Lung (tissue), 11 donors: ENCODE measurements at regions not wholly inside any gene's neighbourhood (a gene's known extent, or its start where the extent isn't known, plus 50 kb on each side); places are given as distances from the start of the nearest gene placed in this dataset.

Experiments
- ATAC-seq: fragments of 200-7000 bp; cut with Tn5 transposase; one replicate; pipeline ENCODE4 v1.9.1; 2020; ENCODE audit warnings: moderate number of reproducible peaks; ENCODE audit not compliant: insufficient read depth, low FRiP score
- DNase-seq, 3 donors: peaks; one replicate each; pipeline ENCODE4 v3.0.0-alpha.2; 2013 to 2017
- H3K27ac ChIP-seq, 2 donors: one replicate each; pipeline ENCODE4 v1.5.1; 2013; ENCODE audit warnings: mild to moderate bottlenecking in 2 of 2, moderate library complexity in 2 of 2, control low read depth in 1 of 2, inconsistent platforms in 1 of 2, low read depth in 1 of 2, low read length in 1 of 2
- H3K27me3 ChIP-seq, 3 donors: one replicate each; pipeline ENCODE4 v1.5.1; 2013; ENCODE audit warnings: low read length in 2 of 3; ENCODE audit not compliant: control insufficient read depth in 3 of 3, insufficient read depth in 3 of 3
- H3K36me3 ChIP-seq, 4 donors: one replicate each; pipeline ENCODE4 v1.5.1; 2013; ENCODE audit warnings: low read length in 4 of 4, mild to moderate bottlenecking in 1 of 4, moderate library complexity in 1 of 4; ENCODE audit not compliant: control insufficient read depth in 4 of 4, insufficient read depth in 4 of 4
- H3K4me1 ChIP-seq, 5 donors: one replicate each; pipeline ENCODE4 v1.5.1; 2013; ENCODE audit warnings: low read length in 5 of 5, mild to moderate bottlenecking in 2 of 5, moderate library complexity in 1 of 5; ENCODE audit not compliant: control insufficient read depth in 5 of 5, insufficient read depth in 5 of 5
- H3K4me3 ChIP-seq: one replicate; pipeline ENCODE4 v1.5.1; 2013; ENCODE audit warnings: mild to moderate bottlenecking, control low read depth, moderate library complexity
- H3K9ac ChIP-seq, 2 donors: one replicate each; pipeline ENCODE4 v1.5.1; 2013; ENCODE audit warnings: low read length in 2 of 2, control low read depth in 1 of 2; ENCODE audit not compliant: insufficient read depth in 1 of 2
- H3K9me3 ChIP-seq, 4 donors: one replicate each; pipeline ENCODE4 v1.5.1; 2013; ENCODE audit warnings: low read length in 3 of 4, mild to moderate bottlenecking in 1 of 4, moderate library complexity in 1 of 4; ENCODE audit not compliant: control insufficient read depth in 4 of 4, insufficient read depth in 3 of 4
- WGBS, 2 donors: extraction: QIAGEN DNeasy Blood & Tissue Kit; methylation state at CpG; one replicate each; pipeline ENCODE4 v1.1.7; 2013; 5-methylcytosine and 5-hydroxymethylcytosine counted together
- TF ChIP-seq, protein P1 (sequence below): IDR thresholded peaks from 2 replicates; pipeline ENCODE4 v1.5.1; 2012; ENCODE audit warnings: mild to moderate bottlenecking; ENCODE audit errors: control extremely low read depth, extremely low read depth
- donor health status: control.
- donor health status: control.
- donor health status: Bipolar disorder and iron deficiency.
- donor health status: healthy.
- donor health status: DM: yes; HTN: yes; CAD: no.

DNA sequence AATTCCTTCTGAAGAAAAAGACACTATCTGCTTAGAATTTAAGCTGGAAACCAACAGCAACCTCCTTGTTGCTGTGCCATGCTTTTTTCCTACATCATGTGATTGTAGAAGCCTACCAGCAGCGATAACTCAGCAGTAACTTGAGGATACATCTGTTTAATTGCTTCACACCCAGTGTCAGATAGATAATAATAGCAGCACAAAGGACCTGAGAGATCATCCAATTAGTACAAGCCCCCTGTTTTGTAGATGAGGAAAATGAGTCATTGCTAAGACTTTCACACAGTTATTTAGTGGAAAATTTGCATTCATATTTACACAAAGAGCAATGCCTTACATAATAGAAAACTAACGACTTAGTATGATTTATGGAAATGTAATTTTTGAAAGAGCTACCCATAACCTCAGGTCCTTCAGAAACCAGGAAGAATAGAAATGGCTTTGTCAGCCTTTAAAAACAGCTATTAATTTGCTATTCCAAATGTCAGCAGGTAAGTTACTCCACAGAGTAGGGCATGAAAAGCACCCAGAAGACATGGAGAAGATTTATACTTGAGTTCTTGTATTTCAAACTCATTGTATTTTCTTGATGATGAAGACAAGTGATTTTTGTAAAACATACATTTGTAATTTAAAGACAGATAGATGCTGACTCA lies 93.7 kb upstream of the SGCG start:
- H3K4me3 ChIP-seq: no peak overlapping the region
- DNase-seq (no peak), ATAC-seq (no peak)
- WGBS, 2 donors: 50 to 63% methylated on average over 2 of the region's 2 CpGs
- peaks cover 0 to 4% (median 0%) of the 10 kb centered on the region in 4 donors for H3K9me3 ChIP-seq
- H3K4me1 ChIP-seq: no peaks in the 10 kb centered on the region
- TF ChIP-seq, protein P1, sequence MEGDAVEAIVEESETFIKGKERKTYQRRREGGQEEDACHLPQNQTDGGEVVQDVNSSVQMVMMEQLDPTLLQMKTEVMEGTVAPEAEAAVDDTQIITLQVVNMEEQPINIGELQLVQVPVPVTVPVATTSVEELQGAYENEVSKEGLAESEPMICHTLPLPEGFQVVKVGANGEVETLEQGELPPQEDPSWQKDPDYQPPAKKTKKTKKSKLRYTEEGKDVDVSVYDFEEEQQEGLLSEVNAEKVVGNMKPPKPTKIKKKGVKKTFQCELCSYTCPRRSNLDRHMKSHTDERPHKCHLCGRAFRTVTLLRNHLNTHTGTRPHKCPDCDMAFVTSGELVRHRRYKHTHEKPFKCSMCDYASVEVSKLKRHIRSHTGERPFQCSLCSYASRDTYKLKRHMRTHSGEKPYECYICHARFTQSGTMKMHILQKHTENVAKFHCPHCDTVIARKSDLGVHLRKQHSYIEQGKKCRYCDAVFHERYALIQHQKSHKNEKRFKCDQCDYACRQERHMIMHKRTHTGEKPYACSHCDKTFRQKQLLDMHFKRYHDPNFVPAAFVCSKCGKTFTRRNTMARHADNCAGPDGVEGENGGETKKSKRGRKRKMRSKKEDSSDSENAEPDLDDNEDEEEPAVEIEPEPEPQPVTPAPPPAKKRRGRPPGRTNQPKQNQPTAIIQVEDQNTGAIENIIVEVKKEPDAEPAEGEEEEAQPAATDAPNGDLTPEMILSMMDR: no peak
- no peaks in the 10 kb centered on the region for H3K36me3 ChIP-seq
- no peaks in the 10 kb centered on the region for H3K27me3 ChIP-seq
- no peak overlapping the region for H3K9ac ChIP-seq
- no peak overlapping the region for H3K27ac ChIP-seq

GRCh38 chr13:23087880-23088279 lies 92.9 kb upstream of the SGCG start:
- 53 to 63% methylated on average over 1 of the region's 1 CpG for WGBS, 2 donors
- Histone ChIP-seq H3K27ac (no peak overlapping the region), H3K4me3 (no peak overlapping the region), H3K27me3 (no peaks in the 10 kb centered on the region), H3K36me3 (no peaks in the 10 kb centered on the region), H3K9ac (no peak overlapping the region), H3K9me3 (peaks cover 0 to 4% (median 0%) of the 10 kb centered on the region in 4 donors), H3K4me1 (no peaks in the 10 kb centered on the region)
- DNase-seq (no peak), ATAC-seq (no peak)
- TF ChIP-seq, protein P1: no peak

DNA sequence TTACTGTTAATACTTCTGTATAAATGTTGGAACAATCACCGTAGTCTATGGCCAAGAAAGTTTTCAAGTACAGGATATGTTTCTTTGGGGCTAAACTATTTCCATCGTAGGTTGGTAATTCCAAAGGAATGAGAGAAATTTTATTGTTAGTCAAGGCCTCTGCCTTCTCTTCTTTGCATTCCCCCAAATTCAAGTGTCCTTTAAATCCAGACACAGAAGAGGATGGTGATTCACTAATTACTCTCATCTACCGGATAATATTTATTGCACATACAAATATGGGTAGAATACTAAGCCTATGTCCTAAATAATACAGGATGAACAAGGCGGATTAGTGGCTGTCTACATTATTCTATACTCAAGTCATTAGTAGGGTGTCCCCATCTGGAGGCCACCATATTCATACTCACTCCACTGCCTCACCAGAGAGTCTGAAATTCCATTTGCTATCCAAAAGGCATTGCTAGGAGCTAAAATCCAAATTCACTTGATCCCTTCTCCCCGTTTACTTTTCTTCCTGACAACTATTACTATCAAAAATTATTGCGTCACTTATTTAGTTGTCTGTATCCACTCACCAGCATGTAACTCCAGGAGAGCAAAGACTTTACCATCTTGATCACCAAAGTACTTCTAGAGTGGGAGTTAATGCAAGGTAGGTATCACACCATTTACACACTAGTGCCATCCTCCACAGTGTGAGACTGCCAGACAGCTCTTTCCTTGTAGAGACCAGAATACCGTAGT lies 82.4 kb upstream of the SGCG start:
- Histone ChIP-seq H3K9me3 (peaks cover 0 to 9% (median 0%) of the 10 kb centered on the region in 4 donors), H3K9ac (no peak overlapping the region), H3K4me3 (no peak overlapping the region), H3K4me1 (peaks cover 0 to 4% (median 0%) of the 10 kb centered on the region in 5 donors), H3K27ac (no peak overlapping the region), H3K36me3 (no peaks in the 10 kb centered on the region), H3K27me3 (no peaks in the 10 kb centered on the region)
- DNase-seq (no peak), ATAC-seq (no peak)
- 90 to 94% methylated on average over 7 of the region's 7 CpGs for WGBS, 2 donors
- TF ChIP-seq, protein P1: no peak
